HG03571 (cell line): ENCODE measurements at regions not wholly inside any gene's neighbourhood (a gene's known extent, or its start where the extent isn't known, plus 50 kb on each side); places are given as distances from the start of the nearest gene placed in this dataset.

Experiments used
- ATAC-seq: cut with Tn5 transposase; IDR thresholded peaks from one replicate; pipeline ENCODE4 v1.9.1; 2021; ENCODE audit not compliant: unreplicated experiment

GRCh38 chr11:19524171-19524671 lies 188.4 kb upstream of the NAV2 start:
- no peak for ATAC-seq

- ATAC-seq = no peak
These were observed 192.0 kb upstream of the NAV2 start for GRCh38 chr11:19520681-19521080.

DNA sequence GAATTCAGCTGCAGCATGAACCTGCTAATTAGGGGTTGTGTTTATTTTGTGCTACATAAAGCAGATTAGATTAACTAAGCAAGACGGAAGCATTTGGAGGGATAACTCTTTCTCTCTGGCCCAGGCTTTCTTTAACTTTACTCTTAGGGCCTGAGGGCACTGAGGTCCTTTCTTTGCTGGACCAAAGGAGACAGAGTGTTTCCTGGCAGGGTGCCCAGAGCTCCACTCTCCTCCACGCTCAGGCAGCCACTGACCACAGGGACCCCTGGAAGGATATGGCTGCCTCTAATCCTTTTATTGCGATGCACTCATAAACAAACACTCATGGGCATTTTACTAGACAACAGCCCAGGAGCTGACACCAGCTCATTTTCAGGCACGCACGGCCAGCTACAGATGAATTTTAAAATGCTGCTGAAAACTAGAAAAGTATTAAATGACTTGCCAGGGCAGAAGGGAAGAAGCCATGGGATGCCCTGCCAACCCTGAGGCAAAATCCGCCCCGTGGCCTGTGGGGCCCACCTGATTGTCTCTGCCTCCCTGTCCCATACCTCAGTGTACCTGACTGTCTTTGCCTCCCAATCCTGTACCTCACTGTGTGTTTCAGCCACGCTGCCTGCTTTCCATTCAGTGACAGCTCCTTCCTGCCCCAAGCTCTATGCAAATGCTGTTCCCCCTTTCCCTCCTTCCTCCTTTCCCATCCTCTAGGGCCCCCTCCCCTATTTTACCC lies 192.6 kb upstream of the NAV2 start:
- no peak for ATAC-seq

DNA sequence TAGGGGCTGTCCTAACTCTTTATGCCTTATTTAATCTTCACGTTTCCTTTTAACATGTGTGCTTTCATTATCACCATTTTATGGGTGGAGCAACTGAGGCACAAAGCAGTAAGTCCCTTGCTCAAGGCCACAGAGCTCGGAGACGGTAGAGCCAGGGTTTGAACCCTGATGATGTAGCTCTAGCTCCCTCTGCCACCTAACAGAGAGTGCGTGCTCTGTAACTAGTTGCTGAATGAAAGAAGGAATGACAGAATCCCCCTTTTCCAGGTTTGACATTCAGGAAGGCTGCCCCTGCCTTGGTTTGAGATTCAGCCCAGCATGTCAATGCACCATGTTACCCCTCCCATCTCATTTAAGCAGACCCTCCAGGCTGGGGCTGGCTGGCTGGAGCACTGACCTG lies 193.3 kb upstream of the NAV2 start:
- ATAC-seq = no peak

DNA sequence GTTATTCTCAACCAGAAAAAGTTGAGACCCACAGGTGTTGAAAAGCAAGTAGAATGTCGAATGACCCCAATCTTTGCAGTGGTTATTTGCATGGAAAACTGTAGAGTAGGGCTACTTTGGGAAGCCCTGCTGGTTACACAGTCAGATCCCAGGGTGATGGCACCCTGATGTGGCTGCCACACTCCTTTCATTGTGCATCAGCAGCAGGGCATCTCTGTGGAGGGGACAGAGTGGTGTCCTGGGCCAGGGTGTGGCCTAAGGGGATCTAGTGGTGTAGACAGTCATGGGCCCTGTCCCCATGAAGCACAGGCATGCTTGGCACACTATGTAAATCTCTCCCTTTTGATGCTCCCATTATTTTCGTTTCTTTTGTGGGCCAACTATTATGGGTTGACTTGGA lies 199.4 kb upstream of the NAV2 start:
- ATAC-seq = no peak

GRCh38 chr11:19512618-19513017 lies 200.0 kb upstream of the NAV2 start:
- ATAC-seq = no peak

DNA sequence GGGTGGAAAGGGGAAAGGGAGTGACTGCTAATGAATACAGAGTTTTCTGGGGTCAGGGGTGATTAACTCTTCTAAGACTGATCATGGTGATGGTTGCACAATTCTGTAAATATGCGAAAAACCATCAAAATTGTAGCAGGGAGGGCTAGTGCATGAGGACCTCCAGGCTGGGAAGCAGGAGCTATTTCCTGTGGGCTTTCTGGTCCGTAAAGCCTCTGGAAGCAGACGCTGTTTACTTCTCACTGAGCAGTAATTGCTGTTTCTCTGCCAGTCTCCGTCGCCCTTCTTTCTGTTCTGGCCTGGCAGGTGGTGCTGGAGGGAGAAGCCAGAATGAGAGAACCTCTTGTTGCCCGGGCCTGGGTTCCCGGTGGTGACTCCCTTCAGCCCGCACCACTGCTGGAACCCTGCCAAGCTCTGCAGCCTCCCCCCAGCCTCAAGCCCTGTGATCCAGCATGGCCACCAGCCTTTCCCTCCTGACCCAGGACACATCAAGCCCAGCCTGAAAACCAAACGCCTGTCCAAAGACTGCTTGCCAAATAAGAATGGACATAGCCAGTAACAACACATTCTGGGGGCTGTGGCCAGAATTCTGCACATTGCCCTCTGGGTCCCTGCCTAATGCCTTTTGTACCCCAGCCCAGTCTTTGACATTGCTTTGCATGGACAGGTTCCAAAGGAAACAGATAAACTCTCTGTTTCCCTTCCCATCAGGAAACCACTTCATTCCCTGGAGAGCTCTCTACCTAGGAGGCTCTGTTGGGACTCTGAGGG lies 201.0 kb upstream of the NAV2 start:
- ATAC-seq = no peak

GRCh38 chr11:19511066-19511412 lies 201.6 kb upstream of the NAV2 start:
- ATAC-seq = no peak

GRCh38 chr11:19510468-19510867 lies 202.2 kb upstream of the NAV2 start:
- no peak for ATAC-seq

DNA sequence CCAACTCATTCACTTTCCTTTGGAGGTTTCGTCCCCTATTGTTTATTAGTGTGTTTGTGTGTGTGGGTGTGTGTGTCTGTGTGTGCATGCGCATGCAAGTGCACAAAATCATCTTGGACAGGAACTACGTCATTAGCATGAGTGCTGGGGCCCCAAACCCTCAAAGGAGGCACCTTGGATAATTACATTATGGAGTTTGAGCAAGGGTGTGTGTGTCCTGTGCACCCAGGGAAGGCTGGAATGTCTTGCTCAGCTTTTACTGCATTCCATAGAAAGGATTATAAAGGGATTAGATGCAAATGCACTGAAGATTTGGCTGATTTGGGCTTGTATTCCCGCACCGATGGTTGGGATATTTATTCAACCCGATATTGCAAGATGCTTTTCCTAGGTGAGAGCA lies 203.4 kb upstream of the NAV2 start:
- no peak for ATAC-seq

DNA sequence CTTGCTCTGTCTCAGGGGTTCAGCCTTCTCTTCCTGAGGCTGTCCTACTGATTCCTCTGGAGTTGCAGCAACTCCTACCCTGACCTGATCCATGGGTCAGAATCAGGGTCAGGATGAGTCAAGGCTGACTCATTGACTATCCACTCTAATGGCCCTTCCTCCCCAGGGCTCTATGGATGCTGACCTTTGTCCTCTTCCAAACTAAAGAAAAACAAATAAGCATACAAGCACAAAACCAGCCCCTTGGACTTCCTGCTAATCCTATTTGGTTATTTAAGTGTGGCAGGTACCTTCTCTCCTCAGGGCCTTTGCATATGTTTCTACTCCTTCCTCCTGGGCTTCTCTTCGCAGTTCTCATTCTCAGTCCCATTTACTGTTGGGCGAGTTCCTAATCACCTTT lies 204.5 kb upstream of the NAV2 start:
- no peak for ATAC-seq

DNA sequence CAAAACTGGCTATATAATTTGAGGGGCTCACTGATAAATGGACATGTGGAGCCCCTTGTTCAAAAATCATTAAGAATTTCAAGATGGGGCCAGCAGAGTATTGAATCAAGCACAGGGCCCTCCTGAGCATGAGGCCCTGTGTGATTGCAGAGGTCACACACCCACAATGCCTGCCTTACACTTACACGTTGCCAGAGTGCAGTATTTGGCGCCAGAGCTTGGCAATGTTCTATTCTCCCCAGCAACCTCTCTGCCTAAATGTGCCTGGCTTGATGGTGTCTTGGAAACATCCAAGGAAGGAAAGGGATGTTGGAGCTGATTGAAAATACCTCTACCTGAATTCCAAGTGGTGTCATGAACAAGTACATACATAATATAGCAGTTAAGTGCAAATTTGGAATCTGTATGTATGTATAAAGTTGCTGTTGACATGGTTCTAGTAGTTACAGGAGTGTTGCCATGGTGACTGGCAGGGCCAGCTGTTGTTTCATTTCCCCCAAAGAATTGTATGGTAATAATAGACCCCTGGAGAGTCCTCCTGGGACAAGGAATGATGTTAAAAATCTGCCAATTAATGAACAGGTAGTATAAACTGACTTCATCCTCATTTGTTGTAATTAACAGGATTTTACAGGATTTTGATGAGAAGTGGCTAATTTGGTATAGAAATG lies 205.7 kb upstream of the NAV2 start:
- no peak for ATAC-seq

DNA sequence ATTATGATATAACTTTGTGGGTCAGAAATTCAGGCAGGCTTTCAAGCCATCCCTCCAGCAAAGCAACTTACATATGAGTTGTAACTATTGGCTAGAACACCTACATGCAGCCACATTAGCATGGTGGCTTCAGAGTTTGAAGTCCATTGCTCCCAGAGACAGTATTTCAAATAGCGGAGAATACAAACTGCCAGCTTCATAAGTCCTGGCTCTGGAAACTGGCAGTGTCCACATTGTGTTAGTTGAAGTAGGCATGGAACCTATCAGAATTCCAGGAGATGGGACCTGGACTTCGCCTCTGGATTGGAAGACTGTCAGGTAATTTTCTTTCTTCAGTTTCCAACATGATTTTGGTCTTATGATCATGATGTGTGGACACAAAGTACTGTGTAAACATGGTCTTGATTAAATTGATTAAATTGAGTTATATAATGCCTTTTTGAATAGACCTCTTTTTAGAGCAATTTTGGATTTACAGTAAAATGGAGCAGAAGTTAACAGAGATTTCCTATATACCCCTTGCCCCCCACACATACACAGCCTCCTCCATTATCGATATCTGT lies 209.9 kb upstream of the NAV2 start:
- ATAC-seq = no peak

- ATAC-seq = no peak
These were observed 211.0 kb upstream of the NAV2 start for GRCh38 chr11:19501631-19502030.

- no peak for ATAC-seq
These were observed 212.6 kb upstream of the NAV2 start for GRCh38 chr11:19499999-19500398.

- ATAC-seq = no peak
These were observed 213.5 kb upstream of the NAV2 start for GRCh38 chr11:19499026-19499669.

- no peak for ATAC-seq
These were observed 219.0 kb upstream of the NAV2 start for GRCh38 chr11:19493446-19494213.

GRCh38 chr11:19482319-19483100 lies 230.1 kb upstream of the NAV2 start:
- no peak for ATAC-seq

- no peak for ATAC-seq
These were observed 232.1 kb upstream of the NAV2 start for GRCh38 chr11:19480540-19480939.

- no peak for ATAC-seq
These were observed 233.7 kb upstream of the NAV2 start for GRCh38 chr11:19478891-19479290.
